Body of pancreas (tissue), 4 donors: ENCODE measurements at regions not wholly inside any gene's neighbourhood (a gene's known extent, or its start where the extent isn't known, plus 50 kb on each side); places are given as distances from the start of the nearest gene placed in this dataset.

Source experiments
- CTCF ChIP-seq, 7 experiments: fragments of 450-650 bp in 4 of 7; fragments of 200-600 bp in 3 of 7; sonication (generic) in 3 of 7; IDR thresholded peaks; one replicate each; pipeline ENCODE4 v1.5.1; 2016 to 2019; ENCODE audit warnings: antibody characterized with exemption in 7 of 7
- POLR2A ChIP-seq, 3 donors: fragments of 450-650 bp; IDR thresholded peaks; one replicate each; pipeline ENCODE4 v1.6.1; 2016; ENCODE audit warnings: antibody characterized with exemption in 3 of 3, mild to moderate bottlenecking in 2 of 3

- TF ChIP-seq POLR2A (IDR thresholded peaks at IDR 0.05) = no peak
- no peak for TF ChIP-seq CTCF (IDR thresholded peaks at IDR 0.05)
Measured at GRCh38 chr7:88492153-88492552, 185.5 kb upstream of the STEAP4 start.
